Suprapubic skin (tissue), 4 donors: ENCODE measurements at regions not wholly inside any gene's neighbourhood (a gene's known extent, or its start where the extent isn't known, plus 50 kb on each side); places are given as distances from the start of the nearest gene placed in this dataset.

Source experiments
- DNase-seq, 2 donors: peaks; one replicate each; pipeline ENCODE4 v3.0.0-alpha.2; 2019; ENCODE audit warnings: low spot score in 2 of 2
- H3K27ac ChIP-seq: fragments of 200-600 bp; sonication (generic); one replicate; pipeline ENCODE4 v1.5.1; 2019
- H3K27me3 ChIP-seq: fragments of 200-600 bp; sonication (generic); one replicate; pipeline ENCODE4 v1.5.1; 2019
- H3K36me3 ChIP-seq: fragments of 200-600 bp; sonication (generic); one replicate; pipeline ENCODE4 v1.5.1; 2019
- H3K4me1 ChIP-seq: fragments of 200-600 bp; sonication (generic); one replicate; pipeline ENCODE4 v1.5.1; 2019
- H3K4me3 ChIP-seq: fragments of 200-600 bp; sonication (generic); one replicate; pipeline ENCODE4 v1.5.1; 2019; ENCODE audit warnings: mild to moderate bottlenecking
- H3K9me3 ChIP-seq: fragments of 200-600 bp; sonication (generic); one replicate; pipeline ENCODE4 v1.5.1; 2019
- CTCF ChIP-seq, 2 donors: fragments of 200-600 bp in 1 of 2; fragments of 450-650 bp in 1 of 2; sonication (generic) in 1 of 2; IDR thresholded peaks; one replicate each; pipeline ENCODE4 v1.5.1; 2016 to 2019; ENCODE audit warnings: antibody characterized with exemption in 2 of 2, mild to moderate bottlenecking in 1 of 2, moderate library complexity in 1 of 2
- EP300 ChIP-seq: sonication (generic); formaldehyde crosslinking; IDR thresholded peaks from one replicate; pipeline ENCODE4 v1.6.1; 2017; ENCODE audit warnings: antibody characterized with exemption
- POLR2A ChIP-seq, 2 donors: fragments of 450-650 bp; IDR thresholded peaks; one replicate each; pipeline ENCODE4 v1.6.1; 2017; ENCODE audit warnings: antibody characterized with exemption in 2 of 2, mild to moderate bottlenecking in 2 of 2, moderate library complexity in 2 of 2
- POLR2AphosphoS5 ChIP-seq, 3 donors: sonication (generic); formaldehyde crosslinking; IDR thresholded peaks; one replicate each; pipeline ENCODE4 v1.6.1; 2017; ENCODE audit warnings: antibody characterized with exemption in 3 of 3
- WGBS: methylation state at CpG from one replicate; pipeline ENCODE4 v1.1.5; 2018; 5-methylcytosine and 5-hydroxymethylcytosine counted together

GRCh38 chr3:27859821-27860220, 137.7 kb upstream of the EOMES start:
- no peak for DNase-seq
- TF ChIP-seq POLR2A (IDR thresholded peaks at IDR 0.05) = no peak
- no peak for TF ChIP-seq EP300
- TF ChIP-seq POLR2AphosphoS5 (IDR thresholded peaks at IDR 0.05) = no peak
- TF ChIP-seq CTCF (IDR thresholded peaks at IDR 0.05) = no peak
- H3K9me3 ChIP-seq = peaks cover 11% of the 10 kb centered on the region
- no peaks in the 10 kb centered on the region for H3K36me3 ChIP-seq
- WGBS = 100% methylated on average over 1 of the region's 1 CpG
- no peaks in the 10 kb centered on the region for H3K4me1 ChIP-seq
- H3K27me3 ChIP-seq = no peaks in the 10 kb centered on the region
- no peak overlapping the region for H3K27ac ChIP-seq
- no peak overlapping the region for H3K4me3 ChIP-seq

- H3K27ac ChIP-seq = no peak overlapping the region
- WGBS = 70% methylated on average over 6 of the region's 6 CpGs
- no peaks in the 10 kb centered on the region for H3K27me3 ChIP-seq
- H3K36me3 ChIP-seq = no peaks in the 10 kb centered on the region
- H3K4me1 ChIP-seq = no peaks in the 10 kb centered on the region
- no peak for DNase-seq
- TF ChIP-seq EP300 = no peak
- H3K9me3 ChIP-seq = peaks cover 10% of the 10 kb centered on the region
- H3K4me3 ChIP-seq = no peak overlapping the region
Observed at GRCh38 chr3:27861046-27862036, 139.2 kb upstream of the EOMES start.

GRCh38 chr3:27865731-27866130, 143.6 kb upstream of the EOMES start:
- Histone ChIP-seq H3K27ac (no peak overlapping the region), H3K4me3 (no peak overlapping the region), H3K27me3 (no peaks in the 10 kb centered on the region), H3K4me1 (no peaks in the 10 kb centered on the region), H3K9me3 (peaks cover 11% of the 10 kb centered on the region), H3K36me3 (no peaks in the 10 kb centered on the region)
- no peak for DNase-seq
- TF ChIP-seq EP300 = no peak
- no peak for TF ChIP-seq CTCF (IDR thresholded peaks at IDR 0.05)
- TF ChIP-seq POLR2A (IDR thresholded peaks at IDR 0.05) = no peak
- TF ChIP-seq POLR2AphosphoS5 (IDR thresholded peaks at IDR 0.05) = no peak

- Histone ChIP-seq H3K27ac (no peak overlapping the region), H3K4me3 (no peak overlapping the region), H3K27me3 (no peaks in the 10 kb centered on the region), H3K4me1 (no peaks in the 10 kb centered on the region), H3K36me3 (no peaks in the 10 kb centered on the region), H3K9me3 (peaks cover 11% of the 10 kb centered on the region)
- DNase-seq = no peak
- no peak for TF ChIP-seq EP300
- TF ChIP-seq POLR2A (IDR thresholded peaks at IDR 0.05) = no peak
- no peak for TF ChIP-seq CTCF (IDR thresholded peaks at IDR 0.05)
- no peak for TF ChIP-seq POLR2AphosphoS5 (IDR thresholded peaks at IDR 0.05)
Observed at GRCh38 chr3:27869152-27869551, 147.0 kb upstream of the EOMES start.

- H3K27me3 ChIP-seq = no peaks in the 10 kb centered on the region
- DNase-seq = no peak
Observed at GRCh38 chr3:27877061-27878013, 155.2 kb upstream of the EOMES start.

More at GRCh38 chr3:27877061-27878013, 155.2 kb upstream of the EOMES start:
- TF ChIP-seq CTCF (IDR thresholded peaks at IDR 0.05) (no peak), EP300 (no peak), POLR2AphosphoS5 (IDR thresholded peaks at IDR 0.05) (no peak), POLR2A (IDR thresholded peaks at IDR 0.05) (no peak)
- no peaks in the 10 kb centered on the region for H3K9me3 ChIP-seq
- H3K27ac ChIP-seq = no peak overlapping the region
- H3K4me1 ChIP-seq = no peaks in the 10 kb centered on the region
- H3K4me3 ChIP-seq = no peak overlapping the region
- WGBS = 80% methylated on average over 7 of the region's 7 CpGs
- no peaks in the 10 kb centered on the region for H3K36me3 ChIP-seq
